SU-DHL-6 (cell line): ENCODE measurements at regions not wholly inside any gene's neighbourhood (a gene's known extent, or its start where the extent isn't known, plus 50 kb on each side); places are given as distances from the start of the nearest gene placed in this dataset.
"Not testable (repeated sequence)": the region's sequence is repeated elsewhere in the genome, so short reads cannot be mapped to it uniquely, and the experiment has no call there.

Source experiments
- H2AFZ ChIP-seq: fragments of 200-600 bp; sonication (generic); 2 replicates; pipeline ENCODE4 v1.6.1; 2014; ENCODE audit warnings: low read depth, mild to moderate bottlenecking, moderate library complexity, mixed read lengths, antibody characterized with exemption, low read length; ENCODE audit not compliant: severe bottlenecking
- H3F3A ChIP-seq: fragments of 200-600 bp; shearing (Covaris generic); 2 replicates; pipeline ENCODE4 v1.6.0; 2016; ENCODE audit warnings: antibody characterized with exemption, mild to moderate bottlenecking; ENCODE audit not compliant: insufficient read depth
- H3K27ac ChIP-seq: fragments of 200-600 bp; sonication (generic); 2 replicates; pipeline ENCODE4 v1.5.1; 2016; ENCODE audit warnings: low read depth, mild to moderate bottlenecking, low read length, moderate library complexity, mixed read lengths
- H3K27me3 ChIP-seq: fragments of 200-600 bp; sonication (generic), shearing (Covaris generic); 2 replicates; pipeline ENCODE4 v1.6.0; 2014; ENCODE audit warnings: mild to moderate bottlenecking, low read length
- H3K36me3 ChIP-seq: fragments of 200-600 bp; sonication (generic); 2 replicates; pipeline ENCODE4 v1.6.1; 2014; ENCODE audit warnings: mild to moderate bottlenecking, low read length, mixed read lengths
- H3K4me2 ChIP-seq: fragments of 300-600, 200-600 bp; shearing (Covaris generic), sonication (generic); 2 replicates; pipeline ENCODE4 v1.6.0; 2014; ENCODE audit warnings: low read length, low read depth, mild to moderate bottlenecking; ENCODE audit not compliant: poor library complexity, severe bottlenecking
- H3K4me3 ChIP-seq: fragments of 200-600 bp; sonication (generic); 2 replicates; pipeline ENCODE4 v1.5.1; 2014; ENCODE audit warnings: antibody characterized with exemption, low read length, mild to moderate bottlenecking, mixed read lengths; ENCODE audit not compliant: insufficient read depth, poor library complexity, severe bottlenecking
- H3K79me2 ChIP-seq: fragments of 200-600 bp; sonication (generic); 2 replicates; pipeline ENCODE4 v1.6.1; 2014; ENCODE audit warnings: mild to moderate bottlenecking, low read length, moderate library complexity; ENCODE audit not compliant: insufficient read depth
- H3K9ac ChIP-seq: fragments of 200-600 bp; sonication (generic); 2 replicates; pipeline ENCODE4 v1.7.0; 2014; ENCODE audit warnings: mild to moderate bottlenecking, low read length
- H3K9me2 ChIP-seq: fragments of 200-600 bp; sonication (generic); replicated peaks from 2 replicates; pipeline ENCODE4 v1.6.1; 2014; ENCODE audit warnings: low read length; ENCODE audit not compliant: insufficient read depth
- H3K9me3 ChIP-seq: fragments of 200-600 bp; sonication (generic); 2 replicates; pipeline ENCODE4 v1.6.1; 2014; ENCODE audit warnings: low read length, mixed read lengths; ENCODE audit not compliant: insufficient read depth
- H4K20me1 ChIP-seq: fragments of 200-600 bp; sonication (generic); 2 replicates; pipeline ENCODE4 v1.6.1; 2014; ENCODE audit warnings: low read depth, mild to moderate bottlenecking, antibody characterized with exemption, low read length, moderate library complexity, mixed read lengths
- CTCF ChIP-seq: fragments of 200-600 bp; sonication (generic); IDR thresholded peaks from one replicate; pipeline ENCODE4 v1.5.1; 2017; ENCODE audit warnings: antibody characterized with exemption, mild to moderate bottlenecking, low read length, moderate library complexity; ENCODE audit not compliant: insufficient read depth, poor library complexity, severe bottlenecking
- EZH2phosphoT487 ChIP-seq: fragments of 200-600 bp; sonication (generic), shearing (Covaris generic); conservative IDR thresholded peaks from 2 replicates; pipeline ENCODE4 v1.6.1; 2018; ENCODE audit warnings: mild to moderate bottlenecking, antibody characterized with exemption, low read length, moderate library complexity, mixed read lengths

- Histone ChIP-seq H3K9ac (no peak overlapping the region), H3K27me3 (no peaks in the 10 kb centered on the region), H3K9me3 (no peaks in the 10 kb centered on the region), H2AFZ (no peak overlapping the region), H4K20me1 (no peaks in the 10 kb centered on the region), H3K9me2 (no peaks in the 10 kb centered on the region), H3K36me3 (no peaks in the 10 kb centered on the region), H3K79me2 (no peaks in the 10 kb centered on the region), H3K4me3 (no peak overlapping the region), H3F3A (no peaks in the 10 kb centered on the region), H3K4me2 (no peak overlapping the region), H3K27ac (no peak overlapping the region)
- no peak for TF ChIP-seq EZH2phosphoT487
- no peak for TF ChIP-seq CTCF
Measured at GRCh38 chr17:20781260-20781659, 201.7 kb downstream of the CDRT15L2 start.

GRCh38 chr17:20781869-20782268 lies 202.3 kb downstream of the CDRT15L2 start:
- H3K9me2 ChIP-seq, H3K4me3 ChIP-seq, H3K27me3 ChIP-seq, H4K20me1 ChIP-seq, H3K9me3 ChIP-seq, H2AFZ ChIP-seq, H3K27ac ChIP-seq, H3K36me3 ChIP-seq, H3F3A ChIP-seq, H3K79me2 ChIP-seq, H3K9ac ChIP-seq, H3K4me2 ChIP-seq: not testable (repeated sequence)

- no peaks in the 10 kb centered on the region for H3K27me3 ChIP-seq
- H3K36me3 ChIP-seq, result no peaks in the 10 kb centered on the region
- H3K9me2 ChIP-seq, result no peaks in the 10 kb centered on the region
- no peak overlapping the region for H3K4me3 ChIP-seq
- no peaks in the 10 kb centered on the region for H3K79me2 ChIP-seq
- H3F3A ChIP-seq, result no peaks in the 10 kb centered on the region
- H3K27ac ChIP-seq, result no peak overlapping the region
- no peaks in the 10 kb centered on the region for H4K20me1 ChIP-seq
- no peaks in the 10 kb centered on the region for H3K9me3 ChIP-seq
- TF ChIP-seq EZH2phosphoT487, result no peak
- no peak for TF ChIP-seq CTCF
- no peak overlapping the region for H3K4me2 ChIP-seq
- H3K9ac ChIP-seq, result no peak overlapping the region
- no peak overlapping the region for H2AFZ ChIP-seq
Measured at GRCh38 chr17:20783091-20783490, 203.6 kb downstream of the CDRT15L2 start.

GRCh38 chr17:20784100-20784665 lies 204.7 kb downstream of the CDRT15L2 start:
- Histone ChIP-seq H3K27me3 (no peaks in the 10 kb centered on the region), H3K4me2 (no peak overlapping the region), H3K9me2 (no peaks in the 10 kb centered on the region), H3K9ac (no peak overlapping the region), H3K4me3 (no peak overlapping the region), H4K20me1 (no peaks in the 10 kb centered on the region), H3F3A (no peaks in the 10 kb centered on the region), H3K27ac (no peak overlapping the region), H2AFZ (no peak overlapping the region), H3K79me2 (no peaks in the 10 kb centered on the region), H3K9me3 (no peaks in the 10 kb centered on the region), H3K36me3 (no peaks in the 10 kb centered on the region)
- no peak for TF ChIP-seq EZH2phosphoT487
- TF ChIP-seq CTCF, result no peak
